WI38 (cell line): ENCODE measurements at regions not wholly inside any gene's neighbourhood (a gene's known extent, or its start where the extent isn't known, plus 50 kb on each side); places are given as distances from the start of the nearest gene placed in this dataset.

Source experiments
- H3K4me3 ChIP-seq: 2 replicates; pipeline ENCODE4 v1.5.1; 2011; ENCODE audit warnings: low read depth, mild to moderate bottlenecking, control low read depth, low read length
- CTCF ChIP-seq: IDR thresholded peaks from 2 replicates; pipeline ENCODE4 v1.5.1; 2012; ENCODE audit warnings: low read depth, mild to moderate bottlenecking, control low read depth, low read length

GRCh38 chrX:38856670-38857265 lies 55.5 kb downstream of the MID1IP1 start:
- no peak overlapping the region for H3K4me3 ChIP-seq
- TF ChIP-seq CTCF = no peak

- no peak for TF ChIP-seq CTCF
- no peak overlapping the region for H3K4me3 ChIP-seq
Measured at GRCh38 chrX:38857736-38858523, 56.7 kb downstream of the MID1IP1 start.

- H3K4me3 ChIP-seq = no peak overlapping the region
- no peak for TF ChIP-seq CTCF
Measured at GRCh38 chrX:38859602-38860001, 58.3 kb downstream of the MID1IP1 start.

- TF ChIP-seq CTCF = no peak
- no peak overlapping the region for H3K4me3 ChIP-seq
Measured at GRCh38 chrX:38860106-38861013, 59.1 kb downstream of the MID1IP1 start.

- no peak for TF ChIP-seq CTCF
- H3K4me3 ChIP-seq = no peak overlapping the region
Measured at GRCh38 chrX:38861489-38861888, 60.2 kb downstream of the MID1IP1 start.

GRCh38 chrX:38862100-38862499 lies 60.8 kb downstream of the MID1IP1 start:
- no peak overlapping the region for H3K4me3 ChIP-seq
- TF ChIP-seq CTCF = no peak
